SKM-1 (cell line): ENCODE measurements at regions not wholly inside any gene's neighbourhood (a gene's known extent, or its start where the extent isn't known, plus 50 kb on each side); places are given as distances from the start of the nearest gene placed in this dataset.
"Not testable (repeated sequence)": the region's sequence is repeated elsewhere in the genome, so short reads cannot be mapped to it uniquely, and the experiment has no call there.

Experiments
- DNase-seq: peaks from one replicate; lab custom pipeline; 2025; ENCODE audit not compliant: unreplicated experiment; lab: John Stamatoyannopoulos, UW

- no peak for DNase-seq
Measured at GRCh38 chr3:22859618-22860017, 343.5 kb upstream of the UBE2E2 start.

GRCh38 chr3:22861426-22861825 lies 341.7 kb upstream of the UBE2E2 start:
- DNase-seq: no peak

- no peak for DNase-seq
Measured at GRCh38 chr3:22862111-22862510, 341.0 kb upstream of the UBE2E2 start.

- DNase-seq: not testable (repeated sequence)
Measured at GRCh38 chr3:22882834-22883233, 320.3 kb upstream of the UBE2E2 start.

- DNase-seq: no peak
Measured at GRCh38 chr3:22885039-22885438, 318.1 kb upstream of the UBE2E2 start.

GRCh38 chr3:22885574-22886341 lies 317.4 kb upstream of the UBE2E2 start:
- DNase-seq: no peak

GRCh38 chr3:22886439-22887068 lies 316.6 kb upstream of the UBE2E2 start:
- DNase-seq: no peak

- DNase-seq: peak; percentile 21
Measured at GRCh38 chr3:22887664-22888291, 315.3 kb upstream of the UBE2E2 start.

- DNase-seq: no peak
Measured at GRCh38 chr3:22893101-22893500, 310.0 kb upstream of the UBE2E2 start.

- DNase-seq: no peak
Measured at GRCh38 chr3:22893644-22894325, 309.3 kb upstream of the UBE2E2 start.

- no peak for DNase-seq
Measured at GRCh38 chr3:22894865-22895264, 308.3 kb upstream of the UBE2E2 start.

- no peak for DNase-seq
Measured at GRCh38 chr3:22895671-22896070, 307.5 kb upstream of the UBE2E2 start.

- DNase-seq: no peak
Measured at GRCh38 chr3:22898558-22898957, 304.6 kb upstream of the UBE2E2 start.

- no peak for DNase-seq
Measured at GRCh38 chr3:22899441-22899840, 303.7 kb upstream of the UBE2E2 start.

- DNase-seq: no peak
Measured at GRCh38 chr3:22900296-22900695, 302.8 kb upstream of the UBE2E2 start.

- DNase-seq: no peak
Measured at GRCh38 chr3:22901684-22902083, 301.4 kb upstream of the UBE2E2 start.

- peak; percentile 14 for DNase-seq
Measured at GRCh38 chr3:22907161-22907780, 295.9 kb upstream of the UBE2E2 start.

- no peak for DNase-seq
Measured at GRCh38 chr3:22907796-22908195, 295.3 kb upstream of the UBE2E2 start.

GRCh38 chr3:22908989-22909507 lies 294.1 kb upstream of the UBE2E2 start:
- no peak for DNase-seq

- no peak for DNase-seq
Measured at GRCh38 chr3:22916933-22917332, 286.2 kb upstream of the UBE2E2 start.

- DNase-seq: no peak
Measured at GRCh38 chr3:22920006-22920405, 283.1 kb upstream of the UBE2E2 start.
